G401 (cell line): ENCODE measurements at regions not wholly inside any gene's neighbourhood (a gene's known extent, or its start where the extent isn't known, plus 50 kb on each side); places are given as distances from the start of the nearest gene placed in this dataset.

Experiments used
- DNase-seq: peaks from one replicate; pipeline ENCODE4 v3.0.0-alpha.2; 2015; ENCODE audit warnings: low spot score
- in situ Hi-C: cut with HindIII; loops from 2 replicates; pipeline ENCODE4 v1.10.0; 2016; ENCODE audit warnings: low sequenced_read_pairs, mixed read lengths

- no peak for DNase-seq
- in situ Hi-C loops: no loop called here
Observed at GRCh38 chr14:100397005-100397404, 73.9 kb downstream of the SLC25A47 start.

GRCh38 chr14:100398044-100398443, 74.9 kb downstream of the SLC25A47 start:
- no peak for DNase-seq
- in situ Hi-C loops: no loop called here

GRCh38 chr14:100399052-100399849, 76.1 kb downstream of the SLC25A47 start:
- DNase-seq: peak; percentile 76
- in situ Hi-C loops: no loop called here

- in situ Hi-C loops: loop anchor here (5.0 kb wide), 1 partner anchor 257 kb away; no protein-coding TSS in a partner anchor
- peak; percentile 91 for DNase-seq
Observed at GRCh38 chr14:100400115-100400514, 77.0 kb downstream of the SLC25A47 start.

- in situ Hi-C loops: loop anchor here (5.0 kb wide), 1 partner anchor 256 kb away; no protein-coding TSS in a partner anchor
- DNase-seq: no peak
Observed at GRCh38 chr14:100401031-100401692, 78.0 kb downstream of the SLC25A47 start.

- no peak for DNase-seq
- in situ Hi-C loops: loop anchor here (5.0 kb wide), 1 partner anchor 256 kb away; no protein-coding TSS in a partner anchor
Observed at GRCh38 chr14:100401792-100402191, 78.7 kb downstream of the SLC25A47 start.

GRCh38 chr14:100402631-100403030, 79.5 kb downstream of the SLC25A47 start:
- DNase-seq: no peak
- in situ Hi-C loops: loop anchor here (5.0 kb wide), 1 partner anchor 255 kb away; no protein-coding TSS in a partner anchor

- in situ Hi-C loops: loop anchor here (5.0 kb wide), 1 partner anchor 254 kb away; no protein-coding TSS in a partner anchor
- no peak for DNase-seq
Observed at GRCh38 chr14:100403105-100403504, 80.0 kb downstream of the SLC25A47 start.

GRCh38 chr14:100403802-100404365, 80.7 kb downstream of the SLC25A47 start:
- DNase-seq: no peak
- in situ Hi-C loops: loop anchor here (5.0 kb wide), 1 partner anchor 253 kb away; no protein-coding TSS in a partner anchor

GRCh38 chr14:100404419-100404818, 81.3 kb downstream of the SLC25A47 start:
- in situ Hi-C loops: loop anchor here (5.0 kb wide), 1 partner anchor 253 kb away; no protein-coding TSS in a partner anchor
- no peak for DNase-seq

- in situ Hi-C loops: no loop called here
- no peak for DNase-seq
Observed at GRCh38 chr14:100405760-100406455, 82.8 kb downstream of the SLC25A47 start.

GRCh38 chr14:100406505-100407131, 83.5 kb downstream of the SLC25A47 start:
- no peak for DNase-seq
- in situ Hi-C loops: no loop called here

GRCh38 chr14:100407376-100408102, 84.4 kb downstream of the SLC25A47 start:
- in situ Hi-C loops: no loop called here
- no peak for DNase-seq

GRCh38 chr14:100408350-100409002, 85.3 kb downstream of the SLC25A47 start:
- in situ Hi-C loops: no loop called here
- no peak for DNase-seq

- no peak for DNase-seq
- in situ Hi-C loops: no loop called here
Observed at GRCh38 chr14:100409003-100409360, 85.8 kb downstream of the SLC25A47 start.

- in situ Hi-C loops: no loop called here
- DNase-seq: no peak
Observed at GRCh38 chr14:100409651-100410050, 86.5 kb downstream of the SLC25A47 start.

- in situ Hi-C loops: no loop called here
- no peak for DNase-seq
Observed at GRCh38 chr14:100410056-100410565, 87.0 kb downstream of the SLC25A47 start.

GRCh38 chr14:100413699-100414098, 90.6 kb downstream of the SLC25A47 start:
- no peak for DNase-seq
- in situ Hi-C loops: no loop called here
